ENCODE measurements at regions not wholly inside any gene's neighbourhood (a gene's known extent, or its start where the extent isn't known, plus 50 kb on each side); places are given as distances from the start of the nearest gene placed in this dataset.

GRCh38 chr5:160488394-160489325 lies 67.0 kb downstream of the PTTG1 start:
- Histone ChIP-seq H3K27me3 (no peaks in the 10 kb centered on the region), H3K4me3 (no peak overlapping the region), H3K4me1 (no peaks in the 10 kb centered on the region), H3K36me3 (no peaks in the 10 kb centered on the region), H3K27ac (no peak overlapping the region), H3K9me3 (no peaks in the 10 kb centered on the region)
- TF ChIP-seq POLR2A (IDR thresholded peaks at IDR 0.05) (no peak), CTCF (IDR thresholded peaks at IDR 0.05) (no peak)
- no peak for DNase-seq

GRCh38 chr5:160491438-160491837 lies 69.8 kb downstream of the PTTG1 start:
- Histone ChIP-seq H3K9me3 (no peaks in the 10 kb centered on the region), H3K4me1 (no peaks in the 10 kb centered on the region), H3K36me3 (no peaks in the 10 kb centered on the region), H3K4me3 (no peak overlapping the region), H3K27me3 (no peaks in the 10 kb centered on the region), H3K27ac (no peak overlapping the region)
- TF ChIP-seq CTCF (IDR thresholded peaks at IDR 0.05): no peak
- no peak for DNase-seq

DNA sequence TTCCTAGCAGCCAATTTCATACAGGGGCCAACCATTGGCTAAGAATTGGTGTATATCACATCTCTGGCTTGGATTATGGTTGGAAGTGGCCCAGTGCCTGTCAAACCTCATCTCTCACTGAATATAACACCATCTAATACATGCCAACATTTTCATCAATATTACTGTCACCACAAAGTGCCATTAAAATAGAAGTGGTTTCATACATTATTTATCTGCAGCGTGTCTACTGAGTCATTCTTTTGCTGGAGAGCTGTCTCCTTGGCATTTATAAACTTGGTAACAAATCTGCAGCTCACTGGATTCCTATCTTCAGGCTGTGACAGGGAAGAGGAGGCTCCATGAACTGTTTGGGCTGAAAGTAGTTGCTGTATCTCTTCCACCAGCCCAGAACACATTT lies 70.9 kb downstream of the PTTG1 start:
- H3K4me1 ChIP-seq: no peaks in the 10 kb centered on the region
- H3K36me3 ChIP-seq: no peaks in the 10 kb centered on the region
- no peak overlapping the region for H3K27ac ChIP-seq
- no peak for DNase-seq
- no peaks in the 10 kb centered on the region for H3K9me3 ChIP-seq
- no peak overlapping the region for H3K4me3 ChIP-seq
- no peak for TF ChIP-seq CTCF (IDR thresholded peaks at IDR 0.05)
- TF ChIP-seq POLR2A (IDR thresholded peaks at IDR 0.05): no peak
- no peaks in the 10 kb centered on the region for H3K27me3 ChIP-seq

DNA sequence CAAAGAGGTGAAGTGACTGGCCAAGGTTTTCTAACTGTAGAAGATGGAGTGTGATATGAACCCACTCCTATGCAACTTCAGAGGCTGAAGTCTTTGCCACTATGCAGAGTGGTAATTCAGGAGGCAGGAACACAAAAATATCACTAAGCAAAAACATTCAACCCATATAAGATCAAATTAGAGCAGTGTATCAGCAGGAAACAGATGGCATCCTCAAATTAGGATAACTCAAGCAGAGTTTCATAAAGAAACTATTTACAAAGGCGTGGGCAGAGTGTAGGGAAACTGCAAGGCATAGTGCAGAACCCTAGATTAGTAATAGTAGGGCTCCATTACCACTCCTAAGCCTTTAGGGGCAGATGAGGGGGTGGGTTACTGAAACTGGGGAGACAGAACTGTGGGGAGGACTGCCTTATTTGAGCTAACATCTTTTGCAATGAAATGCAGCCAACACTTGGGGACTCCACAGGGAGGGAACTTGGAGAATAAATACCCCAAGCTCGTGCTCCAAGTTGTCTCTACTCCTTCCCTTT lies 72.2 kb downstream of the PTTG1 start:
- no peaks in the 10 kb centered on the region for H3K4me1 ChIP-seq
- no peak overlapping the region for H3K27ac ChIP-seq
- H3K4me3 ChIP-seq: no peak overlapping the region
- no peaks in the 10 kb centered on the region for H3K36me3 ChIP-seq
- DNase-seq: no peak
- TF ChIP-seq CTCF (IDR thresholded peaks at IDR 0.05) (no peak), POLR2A (IDR thresholded peaks at IDR 0.05) (no peak)
- no peaks in the 10 kb centered on the region for H3K9me3 ChIP-seq
- no peaks in the 10 kb centered on the region for H3K27me3 ChIP-seq

- Histone ChIP-seq H3K27ac (no peak overlapping the region), H3K36me3 (no peaks in the 10 kb centered on the region), H3K9me3 (no peaks in the 10 kb centered on the region), H3K27me3 (no peaks in the 10 kb centered on the region), H3K4me3 (no peak overlapping the region), H3K4me1 (no peaks in the 10 kb centered on the region)
- no peak for TF ChIP-seq POLR2A (IDR thresholded peaks at IDR 0.05)
- no peak for TF ChIP-seq CTCF (IDR thresholded peaks at IDR 0.05)
- no peak for DNase-seq
Measured at GRCh38 chr5:160494451-160494850, 72.8 kb downstream of the PTTG1 start.

Data from Peyer's patch (tissue), 4 donors.